ENCODE measurements at regions not wholly inside any gene's neighbourhood (a gene's known extent, or its start where the extent isn't known, plus 50 kb on each side); places are given as distances from the start of the nearest gene placed in this dataset.

DNA sequence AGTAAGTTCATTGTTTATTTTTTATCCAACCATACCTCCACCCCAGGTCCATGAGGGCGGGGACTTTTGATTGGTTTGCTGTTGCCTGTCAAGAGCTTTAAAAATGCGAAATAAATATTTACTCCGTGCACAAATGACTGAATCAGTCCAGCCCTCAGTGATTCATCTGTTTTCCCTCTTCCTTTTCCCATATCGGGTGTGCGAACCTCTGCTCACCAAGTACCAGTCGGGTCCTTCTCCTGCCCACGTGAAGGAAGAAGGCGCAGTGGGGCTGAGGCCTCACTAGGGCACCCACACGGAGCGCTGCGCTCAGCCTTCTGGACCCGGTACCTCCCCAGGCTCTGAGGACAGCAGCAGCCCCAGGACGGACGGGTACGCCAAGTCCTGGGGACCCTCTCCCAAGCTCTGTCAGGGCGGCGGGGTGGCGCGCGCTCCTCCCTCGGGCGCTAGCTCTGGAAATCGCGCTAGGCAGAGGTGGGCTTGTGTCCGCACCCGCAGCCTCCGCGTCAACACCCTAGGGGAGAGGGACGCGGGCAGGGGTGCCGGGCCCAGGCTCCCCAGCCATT lies 70.5 kb upstream of the EPHB3 start:
- no peak overlapping the region for H3K4me3 ChIP-seq (ENCODE audit: control insufficient read depth, low read depth, low read length)
- no peak for DNase-seq (ENCODE audit: low read depth)
- TF ChIP-seq, protein P1, sequence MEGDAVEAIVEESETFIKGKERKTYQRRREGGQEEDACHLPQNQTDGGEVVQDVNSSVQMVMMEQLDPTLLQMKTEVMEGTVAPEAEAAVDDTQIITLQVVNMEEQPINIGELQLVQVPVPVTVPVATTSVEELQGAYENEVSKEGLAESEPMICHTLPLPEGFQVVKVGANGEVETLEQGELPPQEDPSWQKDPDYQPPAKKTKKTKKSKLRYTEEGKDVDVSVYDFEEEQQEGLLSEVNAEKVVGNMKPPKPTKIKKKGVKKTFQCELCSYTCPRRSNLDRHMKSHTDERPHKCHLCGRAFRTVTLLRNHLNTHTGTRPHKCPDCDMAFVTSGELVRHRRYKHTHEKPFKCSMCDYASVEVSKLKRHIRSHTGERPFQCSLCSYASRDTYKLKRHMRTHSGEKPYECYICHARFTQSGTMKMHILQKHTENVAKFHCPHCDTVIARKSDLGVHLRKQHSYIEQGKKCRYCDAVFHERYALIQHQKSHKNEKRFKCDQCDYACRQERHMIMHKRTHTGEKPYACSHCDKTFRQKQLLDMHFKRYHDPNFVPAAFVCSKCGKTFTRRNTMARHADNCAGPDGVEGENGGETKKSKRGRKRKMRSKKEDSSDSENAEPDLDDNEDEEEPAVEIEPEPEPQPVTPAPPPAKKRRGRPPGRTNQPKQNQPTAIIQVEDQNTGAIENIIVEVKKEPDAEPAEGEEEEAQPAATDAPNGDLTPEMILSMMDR (IDR thresholded peaks at IDR 0.05; ENCODE audit: control insufficient read depth, insufficient read depth, low read depth, low read length, missing control alignments) = no peak

DNA sequence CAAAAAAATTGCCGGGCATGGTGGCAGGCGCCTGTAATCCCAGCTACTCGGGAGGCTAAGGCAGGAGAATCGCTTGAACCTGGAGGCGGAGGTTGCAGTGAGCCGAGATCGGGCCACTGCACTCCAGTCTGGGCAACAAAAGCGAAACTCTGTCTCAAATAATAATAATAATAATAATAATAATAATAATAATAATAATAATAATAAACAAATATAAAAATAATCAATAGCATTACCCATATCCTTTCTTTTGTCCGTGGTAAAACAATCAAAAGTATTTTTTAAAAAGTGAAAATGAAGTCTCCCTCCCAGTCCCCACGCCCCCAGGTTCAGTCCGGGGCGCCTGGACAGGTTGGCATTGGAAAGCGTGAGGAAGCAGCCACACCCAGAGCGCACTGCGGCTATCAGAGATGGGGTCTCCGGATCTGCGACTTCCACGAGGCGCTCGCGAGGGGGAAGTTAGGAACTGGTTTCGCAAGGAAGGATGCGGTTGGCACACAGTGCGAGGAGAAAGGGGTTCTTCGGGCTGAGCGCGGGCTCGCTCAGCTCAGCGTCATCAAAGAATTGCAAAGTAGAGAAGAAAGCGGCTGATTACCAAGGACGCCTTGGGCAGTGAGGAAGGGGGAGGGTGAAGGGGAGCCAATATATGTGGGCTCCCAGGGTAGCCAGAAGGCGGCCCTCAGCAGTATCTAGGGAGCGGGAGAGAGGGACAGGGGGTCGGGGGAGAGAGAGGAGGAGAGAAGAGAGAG lies 69.5 kb upstream of the EPHB3 start:
- TF ChIP-seq, protein P1 (IDR thresholded peaks at IDR 0.05; ENCODE audit: control insufficient read depth, insufficient read depth, low read depth, low read length, missing control alignments) = no peak
- DNase-seq (ENCODE audit: low read depth) = no peak
- no peak overlapping the region for H3K4me3 ChIP-seq (ENCODE audit: control insufficient read depth, low read depth, low read length)

DNA sequence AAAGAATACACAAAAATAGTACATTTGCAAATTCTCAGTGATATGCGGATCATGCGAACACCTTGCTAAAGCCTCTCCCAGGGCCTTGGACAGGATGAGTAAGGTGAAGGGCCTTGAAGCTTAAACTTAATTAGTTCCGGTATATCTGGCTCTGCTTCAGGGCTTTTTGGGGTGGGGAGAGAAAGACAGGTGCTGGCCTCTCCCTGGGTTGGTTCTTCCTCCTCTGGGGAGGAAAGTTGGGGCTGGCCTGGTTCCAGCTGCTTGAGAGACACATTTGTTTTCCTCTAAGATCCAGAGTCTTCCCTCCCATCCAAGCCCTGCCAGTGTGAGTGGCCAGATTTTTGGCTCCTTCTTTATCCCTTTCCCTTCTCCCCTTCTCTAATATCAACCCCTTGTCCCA lies 64.7 kb upstream of the EPHB3 start:
- TF ChIP-seq, protein P1 (IDR thresholded peaks at IDR 0.05; ENCODE audit: control insufficient read depth, insufficient read depth, low read depth, low read length, missing control alignments) = no peak
- H3K4me3 ChIP-seq (ENCODE audit: control insufficient read depth, low read depth, low read length) = no peak overlapping the region
- no peak for DNase-seq (ENCODE audit: low read depth)

DNA sequence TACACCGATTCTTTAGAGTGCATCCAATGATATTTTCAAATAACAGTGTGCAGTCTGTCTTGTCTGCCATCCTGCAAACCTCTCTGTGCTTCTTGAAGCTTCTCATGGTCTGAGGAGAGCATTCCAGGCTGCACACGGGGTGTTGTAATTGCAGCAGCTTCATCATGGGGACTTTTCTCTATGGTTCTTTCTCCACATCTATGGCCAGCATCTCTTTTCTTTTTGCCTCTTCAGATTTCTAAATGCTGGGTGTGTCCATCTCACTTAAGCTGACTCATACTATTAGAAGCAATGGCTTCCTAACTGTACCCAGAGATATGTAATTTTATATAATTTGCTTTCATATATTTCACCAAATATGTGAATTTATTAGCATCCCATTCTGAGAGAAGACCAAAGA lies 63.8 kb upstream of the EPHB3 start:
- no peak for DNase-seq (ENCODE audit: low read depth)
- TF ChIP-seq, protein P1 (IDR thresholded peaks at IDR 0.05; ENCODE audit: control insufficient read depth, insufficient read depth, low read depth, low read length, missing control alignments) = no peak
- no peak overlapping the region for H3K4me3 ChIP-seq (ENCODE audit: control insufficient read depth, low read depth, low read length)

DNA sequence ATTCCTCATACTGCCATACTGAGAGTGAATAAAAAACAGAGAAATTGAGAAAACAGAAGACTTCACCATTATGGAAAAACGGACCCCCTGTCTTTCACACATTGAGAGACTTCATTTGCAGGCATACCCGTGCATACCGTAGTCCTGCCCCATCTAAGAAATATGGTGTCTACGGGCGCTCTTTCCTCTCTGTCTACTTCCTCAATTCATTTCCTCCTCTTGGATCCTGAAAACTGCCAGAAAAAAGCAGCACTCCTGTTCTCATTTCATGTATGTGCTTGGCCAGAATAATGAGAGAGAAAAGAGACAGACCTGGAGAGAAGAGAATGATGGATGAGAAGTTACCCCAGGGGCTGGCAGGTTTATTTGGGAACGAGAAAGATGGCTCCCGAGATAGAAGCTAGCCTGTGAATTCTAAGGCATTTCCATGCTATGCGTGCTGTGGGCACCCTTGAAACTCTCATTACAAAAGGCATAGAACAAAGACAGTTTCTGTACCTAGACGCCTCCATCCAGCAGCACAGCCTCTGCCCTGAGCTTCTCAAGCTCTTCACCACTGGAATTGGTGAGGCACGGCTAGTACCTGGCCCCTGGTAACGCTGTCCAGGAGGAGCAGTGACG lies 62.5 kb upstream of the EPHB3 start:
- DNase-seq (ENCODE audit: low read depth) = no peak
- TF ChIP-seq, protein P1 (IDR thresholded peaks at IDR 0.05; ENCODE audit: control insufficient read depth, insufficient read depth, low read depth, low read length, missing control alignments) = no peak

DNA sequence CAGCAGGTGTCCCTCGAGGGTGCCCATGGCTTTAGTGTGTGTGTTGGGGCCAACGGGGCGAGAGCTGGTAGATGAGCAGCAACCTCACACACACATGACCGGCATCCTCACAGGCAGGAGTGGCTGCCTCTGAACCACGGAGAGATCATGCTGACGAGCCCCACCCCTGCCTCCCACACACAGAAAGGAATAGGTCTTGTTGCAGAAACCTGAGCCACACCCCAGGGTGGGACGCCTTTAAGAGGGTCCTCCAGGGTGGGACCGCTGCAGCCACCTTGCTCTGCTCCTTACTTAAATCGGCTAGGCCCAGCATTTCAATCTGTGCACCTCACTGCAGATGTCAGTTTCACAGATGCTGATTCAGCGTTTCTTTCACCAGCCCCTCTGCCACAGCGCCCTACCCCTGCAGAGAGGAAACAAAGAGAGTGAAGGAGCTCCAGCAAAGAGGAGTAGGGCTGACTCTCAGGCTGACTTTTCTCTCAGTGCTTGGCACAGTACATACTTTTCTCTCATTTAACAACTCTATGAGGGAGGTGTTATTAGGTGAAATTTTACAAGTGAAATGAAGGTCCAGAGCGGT lies 61.2 kb upstream of the EPHB3 start:
- no peak overlapping the region for H3K4me3 ChIP-seq (ENCODE audit: control insufficient read depth, low read depth, low read length)
- no peak for DNase-seq (ENCODE audit: low read depth)
- TF ChIP-seq, protein P1 (IDR thresholded peaks at IDR 0.05; ENCODE audit: control insufficient read depth, insufficient read depth, low read depth, low read length, missing control alignments) = no peak

More for the DNA sequence above, 62.5 kb upstream of the EPHB3 start:
- no peak overlapping the region for H3K4me3 ChIP-seq (ENCODE audit: control insufficient read depth, low read depth, low read length)

Data from AG09309 (cell line).